Stimulated activated CD8-positive, alpha-beta memory T cell treated with anti-CD3 and anti-CD28 coated beads, Interleukin-12 subunit alpha, Interleukin-12 subunit beta, amount 100 ng/mL, for 1 hour (primary cell): ENCODE measurements at regions not wholly inside any gene's neighbourhood (a gene's known extent, or its start where the extent isn't known, plus 50 kb on each side); places are given as distances from the start of the nearest gene placed in this dataset.

Source experiments
- DNase-seq: peaks from one replicate; pipeline ENCODE4 v3.0.0-alpha.2; 2020; ENCODE audit warnings: low read depth

GRCh38 chr9:88754886-88755285, 219.9 kb downstream of the NXNL2 start:
- no peak for DNase-seq

GRCh38 chr9:88757406-88758010, 222.5 kb downstream of the NXNL2 start:
- DNase-seq, result no peak

- DNase-seq, result no peak
Measured at GRCh38 chr9:88759364-88759763, 224.4 kb downstream of the NXNL2 start.

GRCh38 chr9:88766778-88767503, 224.3 kb upstream of the S1PR3 start:
- no peak for DNase-seq

GRCh38 chr9:88767504-88767790, 223.8 kb upstream of the S1PR3 start:
- DNase-seq, result no peak

GRCh38 chr9:88772575-88772974, 218.7 kb upstream of the S1PR3 start:
- no peak for DNase-seq

GRCh38 chr9:88773126-88773525, 218.1 kb upstream of the S1PR3 start:
- no peak for DNase-seq

- DNase-seq, result no peak
Measured at GRCh38 chr9:88773627-88774244, 217.5 kb upstream of the S1PR3 start.

- DNase-seq, result no peak
Measured at GRCh38 chr9:88775037-88775471, 216.2 kb upstream of the S1PR3 start.

- no peak for DNase-seq
Measured at GRCh38 chr9:88775559-88775958, 215.7 kb upstream of the S1PR3 start.

- DNase-seq, result no peak
Measured at GRCh38 chr9:88775966-88776365, 215.3 kb upstream of the S1PR3 start.

- no peak for DNase-seq
Measured at GRCh38 chr9:88776717-88777497, 214.4 kb upstream of the S1PR3 start.

GRCh38 chr9:88777498-88778312, 213.6 kb upstream of the S1PR3 start:
- DNase-seq, result no peak

- no peak for DNase-seq
Measured at GRCh38 chr9:88781628-88782391, 209.5 kb upstream of the S1PR3 start.

- no peak for DNase-seq
Measured at GRCh38 chr9:88782931-88783710, 208.1 kb upstream of the S1PR3 start.

GRCh38 chr9:88783711-88784083, 207.6 kb upstream of the S1PR3 start:
- no peak for DNase-seq

GRCh38 chr9:88784960-88785359, 206.3 kb upstream of the S1PR3 start:
- DNase-seq, result no peak

GRCh38 chr9:88786291-88787079, 204.8 kb upstream of the S1PR3 start:
- DNase-seq, result no peak

GRCh38 chr9:88789785-88790184, 201.5 kb upstream of the S1PR3 start:
- no peak for DNase-seq
